A673 (cell line): ENCODE measurements at regions not wholly inside any gene's neighbourhood (a gene's known extent, or its start where the extent isn't known, plus 50 kb on each side); places are given as distances from the start of the nearest gene placed in this dataset.

Experiments
- CTCF ChIP-seq: fragments of 300-800, 200-600 bp; sonication (generic); conservative IDR thresholded peaks from 2 replicates; pipeline ENCODE4 v1.5.1; 2017; ENCODE audit warnings: low read depth, mild to moderate bottlenecking, antibody characterized with exemption, low read length, moderate library complexity, mixed read lengths
- EZH2 ChIP-seq: fragments of 200-600 bp; sonication (generic); IDR thresholded peaks from 2 replicates; pipeline ENCODE4 v1.6.1; 2017; ENCODE audit warnings: borderline replicate concordance, low read depth, mild to moderate bottlenecking, mixed read lengths, antibody characterized with exemption, low read length; ENCODE audit not compliant: poor library complexity, severe bottlenecking

DNA sequence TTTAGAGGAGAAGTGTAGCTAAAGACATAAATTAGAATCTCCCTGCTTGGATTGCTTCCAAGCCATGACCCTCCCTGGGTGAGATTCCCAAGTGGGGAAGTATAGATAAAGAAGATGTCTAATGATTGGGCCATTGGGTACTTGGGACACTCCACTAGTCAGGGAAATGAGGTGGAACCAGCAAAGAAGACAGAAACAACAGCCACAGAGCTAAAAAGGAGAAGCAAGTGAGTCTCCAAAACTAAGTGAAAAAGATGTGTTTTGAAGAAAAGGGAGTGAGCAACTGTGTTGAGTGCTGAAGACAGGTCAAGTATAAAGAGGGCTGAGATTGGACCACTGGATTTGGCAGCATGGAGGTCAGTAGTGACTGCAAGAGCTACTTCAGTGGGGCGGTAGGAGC, 61.2 kb upstream of the FOXN2 start:
- no peak for TF ChIP-seq CTCF
- no peak for TF ChIP-seq EZH2
